ENCODE measurements at regions not wholly inside any gene's neighbourhood (a gene's known extent, or its start where the extent isn't known, plus 50 kb on each side); places are given as distances from the start of the nearest gene placed in this dataset.
A peak's percentile ranks its signal among the peaks of the same experiment; 100 is the strongest.
"Not testable (repeated sequence)": the region's sequence is repeated elsewhere in the genome, so short reads cannot be mapped to it uniquely, and the experiment has no call there.

DNA sequence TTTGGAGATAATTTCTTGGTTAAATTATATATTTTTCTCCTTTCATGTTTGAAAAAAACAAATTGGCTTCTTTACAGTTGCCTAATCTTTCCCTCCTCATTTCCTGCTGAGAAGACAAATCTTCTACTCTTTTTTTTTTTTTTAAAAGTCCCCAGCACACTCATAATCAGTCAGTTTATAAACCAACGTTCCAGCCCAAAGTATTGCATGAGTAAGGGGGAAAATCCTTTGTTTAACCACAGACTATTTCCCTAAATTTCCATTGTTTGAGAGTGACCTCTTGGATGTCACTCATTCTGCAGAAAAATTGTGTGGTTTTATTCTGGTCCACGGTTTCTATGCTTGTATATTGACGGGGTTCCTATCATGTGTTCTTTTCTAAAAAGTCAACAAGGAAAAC, 55.1 kb upstream of the TLR4 start:
- DNase-seq, result no peak

DNA sequence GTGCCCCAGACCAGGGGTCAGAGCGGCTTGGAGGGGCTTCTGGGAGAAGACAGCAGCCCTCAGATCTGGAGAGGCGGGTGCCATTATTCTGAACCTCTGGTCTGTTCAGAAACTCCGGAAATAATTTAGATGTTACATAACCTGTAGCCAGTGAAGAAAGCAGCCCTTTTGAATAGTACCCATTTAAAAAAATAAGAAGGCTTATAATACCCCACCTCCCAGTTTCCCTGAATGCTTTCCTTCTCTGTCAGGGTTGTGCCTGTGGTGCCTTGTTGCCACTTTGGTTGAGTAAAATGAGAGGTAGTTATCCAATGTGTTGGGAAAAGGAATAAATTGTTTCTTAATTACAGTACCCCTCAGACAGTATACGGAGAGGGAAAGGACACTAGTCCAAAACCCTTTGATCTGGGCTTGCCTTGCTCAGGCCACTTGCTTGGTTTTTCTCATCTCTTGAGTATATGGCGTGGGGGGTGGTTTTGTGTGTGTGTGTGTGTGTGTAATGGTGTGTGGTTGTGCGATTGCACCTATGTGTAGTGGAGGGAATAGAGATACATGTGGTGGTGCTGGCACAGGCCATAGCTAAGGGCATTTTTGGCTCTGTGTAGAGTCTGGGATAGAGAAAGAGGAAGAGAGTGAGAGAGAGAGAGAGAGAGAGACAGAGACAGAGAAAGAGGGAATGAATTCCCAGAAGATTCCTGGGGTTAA, 59.1 kb upstream of the TLR4 start:
- DNase-seq, result no peak

DNA sequence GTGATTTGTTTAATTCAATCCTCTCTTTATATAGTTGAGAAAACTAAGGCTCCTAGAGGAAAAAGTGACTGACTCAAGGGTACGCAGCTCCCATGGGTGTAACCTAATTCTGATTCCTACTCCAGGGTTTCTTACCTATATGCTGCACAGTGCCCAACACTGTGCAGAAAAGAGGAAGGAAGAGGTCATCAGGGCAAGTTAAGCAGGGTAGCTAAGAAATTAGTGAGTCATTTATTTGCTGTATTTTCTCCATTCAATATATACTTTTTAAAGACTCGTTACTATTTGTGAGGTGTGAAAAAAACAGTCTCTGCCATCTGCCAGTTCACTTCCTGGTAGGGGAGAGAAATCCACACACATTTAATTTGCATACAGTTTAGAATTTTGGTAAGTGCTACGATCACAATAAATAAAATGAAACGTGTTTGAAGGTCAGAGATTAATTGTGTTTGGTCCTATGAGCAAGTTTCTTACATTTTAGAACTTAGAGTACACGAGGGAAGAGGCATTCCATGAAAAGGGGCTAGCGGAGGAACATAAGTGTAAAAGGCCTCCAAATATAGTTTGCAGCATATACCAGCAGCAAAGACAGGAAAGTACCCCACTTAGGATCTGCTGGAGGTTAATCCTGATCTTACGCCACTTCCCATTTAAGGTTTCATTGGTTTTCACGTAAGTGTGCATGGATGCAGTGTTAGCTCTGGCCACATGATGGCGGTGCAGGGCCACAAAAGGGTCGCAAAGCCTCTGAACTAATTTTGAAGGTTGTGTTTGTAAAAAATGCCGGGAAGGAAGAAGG, 59.9 kb upstream of the TLR4 start:
- peak; percentile 63 for DNase-seq

DNA sequence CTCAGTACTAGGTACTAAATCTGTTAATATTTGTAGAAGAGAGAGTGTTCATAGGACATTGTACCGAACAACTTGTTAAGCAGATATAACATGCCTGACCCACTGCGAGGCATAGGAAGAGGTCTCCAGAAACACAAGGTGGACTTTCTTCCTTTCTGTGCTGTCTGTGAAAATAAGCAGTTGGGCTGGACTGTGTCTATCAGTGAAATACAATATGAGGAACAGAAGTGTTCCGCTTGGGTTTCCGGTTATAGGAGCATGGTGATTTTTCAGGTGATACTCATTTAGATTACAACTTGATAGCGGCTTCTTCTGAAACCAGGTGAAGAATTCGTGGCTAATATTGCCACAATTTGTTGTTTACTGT, 60.9 kb upstream of the TLR4 start:
- no peak for DNase-seq

GRCh38 chr9:117642571-117643287, 61.5 kb upstream of the TLR4 start:
- DNase-seq, result not testable (repeated sequence)

DNA sequence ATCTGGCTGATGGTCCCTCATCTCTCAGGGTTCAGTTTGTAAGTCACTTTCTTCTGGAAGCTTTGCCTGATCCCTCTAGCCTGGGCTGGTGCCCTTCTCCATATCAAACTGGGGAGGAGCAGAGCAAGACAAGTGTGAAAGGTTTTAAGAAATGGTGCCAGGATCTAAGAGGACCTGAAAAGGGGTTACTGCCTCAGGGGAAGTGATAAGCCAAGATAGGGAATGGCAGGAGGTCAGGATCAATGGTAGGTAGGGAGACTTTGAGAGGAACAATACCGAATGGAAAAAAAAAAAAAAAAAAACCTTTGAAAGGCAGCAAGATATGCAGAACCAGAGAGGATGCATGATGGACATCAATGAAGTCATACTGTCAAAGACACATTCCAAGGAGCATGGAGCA, 67.5 kb upstream of the TLR4 start:
- DNase-seq, result no peak

GRCh38 chr9:117625154-117625553, 79.0 kb upstream of the TLR4 start:
- DNase-seq, result no peak

DNA sequence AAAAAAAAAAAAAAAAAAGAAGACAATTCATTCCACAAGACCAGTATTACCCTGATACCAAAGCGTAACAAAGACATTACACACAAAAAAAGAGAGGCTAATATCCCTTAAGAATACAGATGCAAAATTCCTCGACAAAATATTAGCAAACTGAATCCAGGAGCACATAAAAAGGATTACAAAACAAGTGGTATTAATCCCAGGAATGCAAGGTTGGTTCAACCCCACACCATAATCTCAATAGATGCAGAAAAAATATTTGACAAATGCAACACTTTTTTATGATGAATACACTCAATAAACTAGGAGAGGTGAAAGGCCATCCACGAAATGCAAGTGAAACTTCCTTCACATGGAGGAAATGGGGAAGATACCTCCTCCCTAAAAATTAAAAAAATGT, 80.1 kb upstream of the TLR4 start:
- DNase-seq, result no peak

- DNase-seq, result no peak
Measured at GRCh38 chr9:117622347-117622746, 81.9 kb upstream of the TLR4 start.

DNA sequence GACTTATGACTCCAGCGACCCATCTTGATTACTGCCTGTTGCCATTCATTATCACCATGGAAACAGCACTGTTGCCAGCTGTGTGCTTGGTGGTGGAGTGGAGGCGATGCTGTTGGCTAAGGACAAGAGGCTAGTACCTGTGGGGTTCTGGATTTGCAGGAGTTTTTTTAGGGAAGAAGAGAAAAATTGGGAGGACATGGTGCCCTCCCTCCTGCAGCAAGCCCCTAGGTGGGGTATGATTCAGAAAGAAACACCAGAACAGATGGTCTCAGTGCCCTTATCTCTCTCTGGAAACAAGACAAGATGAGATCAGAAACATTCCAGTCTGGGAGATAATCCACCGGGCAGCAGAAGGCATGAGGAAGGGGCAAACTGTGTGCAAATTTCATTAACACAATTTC, 87.8 kb upstream of the TLR4 start:
- no peak for DNase-seq

- DNase-seq, result no peak
Measured at GRCh38 chr9:117612317-117612716, 91.9 kb upstream of the TLR4 start.

GRCh38 chr9:117597977-117598376, 106.2 kb upstream of the TLR4 start:
- DNase-seq, result no peak

GRCh38 chr9:117596678-117597077, 107.5 kb upstream of the TLR4 start:
- peak; percentile 5 for DNase-seq

- no peak for DNase-seq
Measured at GRCh38 chr9:117595650-117596049, 108.6 kb upstream of the TLR4 start.

DNA sequence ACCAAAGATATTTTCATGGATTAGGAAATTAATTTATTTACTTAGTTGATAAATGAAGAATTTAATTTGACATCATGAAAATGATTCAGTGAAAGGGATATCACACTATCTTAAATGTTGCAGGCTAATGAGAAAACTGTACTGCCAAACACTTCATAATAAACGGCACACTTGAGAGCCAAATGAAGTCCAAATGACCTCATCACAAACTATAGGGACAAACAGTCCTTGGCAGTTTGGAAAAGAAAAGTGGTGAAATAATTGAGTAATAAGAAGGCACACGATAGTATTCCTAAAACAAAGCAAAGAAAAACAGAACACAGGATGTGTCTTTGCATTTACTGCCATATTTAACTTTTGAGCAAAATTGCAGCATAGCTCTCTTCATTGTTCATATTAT, 116.9 kb upstream of the TLR4 start:
- DNase-seq, result no peak

DNA sequence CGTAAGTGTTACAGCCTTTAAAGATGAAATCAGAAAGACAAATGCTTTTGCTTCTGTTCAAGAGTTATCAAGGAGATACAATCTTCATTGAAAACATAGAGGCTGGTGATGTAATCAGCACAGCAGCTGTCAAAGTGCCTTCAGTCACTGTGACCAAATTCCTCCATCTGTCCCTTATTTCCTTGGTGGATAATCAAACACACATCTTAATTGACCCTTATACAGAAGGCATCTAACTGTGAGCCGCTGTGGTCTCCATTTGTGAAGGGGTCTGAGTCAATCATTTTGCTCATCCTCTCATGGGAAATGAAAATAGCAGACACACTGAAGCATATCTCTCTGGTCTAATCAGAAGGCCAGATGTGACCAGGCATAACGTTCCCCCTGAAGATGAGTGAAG, 130.1 kb upstream of the TLR4 start:
- no peak for DNase-seq

DNA sequence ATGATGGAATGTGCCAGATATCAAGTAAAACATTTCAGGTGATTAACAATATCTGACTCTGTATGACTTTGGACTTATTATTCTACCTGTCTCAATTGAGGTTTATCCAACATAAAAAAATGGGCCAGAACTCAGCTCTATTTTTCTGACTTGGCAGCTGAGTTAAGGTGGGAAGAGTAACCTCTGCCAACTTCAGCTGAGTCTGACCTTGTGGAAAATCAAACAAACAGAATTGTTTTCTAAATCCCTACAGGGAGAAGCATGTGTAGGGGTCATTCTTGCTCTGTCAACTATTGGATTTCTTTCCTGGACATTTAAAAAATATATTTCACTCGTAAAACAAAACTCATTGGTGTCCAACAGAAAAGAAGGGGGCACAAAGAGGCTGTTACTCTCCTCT, 139.4 kb upstream of the TLR4 start:
- DNase-seq, result no peak

DNA sequence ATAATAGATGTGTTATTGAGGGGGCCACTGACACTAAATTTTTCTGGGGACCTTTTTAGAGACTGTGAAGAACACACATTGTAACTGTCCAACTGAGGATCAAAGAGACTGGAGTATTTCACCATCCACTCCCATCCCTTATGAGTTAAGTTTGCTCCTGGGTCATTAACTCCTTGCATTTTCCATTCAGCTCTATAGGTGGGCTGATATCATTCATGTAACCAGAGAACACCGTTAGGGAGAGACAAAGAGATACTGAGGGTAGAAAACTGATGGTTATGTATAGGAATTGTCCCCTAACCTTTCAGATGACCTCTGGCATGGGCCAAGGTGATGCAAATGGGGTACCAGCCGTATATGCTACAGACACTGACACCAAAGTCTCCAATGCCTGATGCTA, 142.4 kb upstream of the TLR4 start:
- DNase-seq, result peak; percentile 38

DNA sequence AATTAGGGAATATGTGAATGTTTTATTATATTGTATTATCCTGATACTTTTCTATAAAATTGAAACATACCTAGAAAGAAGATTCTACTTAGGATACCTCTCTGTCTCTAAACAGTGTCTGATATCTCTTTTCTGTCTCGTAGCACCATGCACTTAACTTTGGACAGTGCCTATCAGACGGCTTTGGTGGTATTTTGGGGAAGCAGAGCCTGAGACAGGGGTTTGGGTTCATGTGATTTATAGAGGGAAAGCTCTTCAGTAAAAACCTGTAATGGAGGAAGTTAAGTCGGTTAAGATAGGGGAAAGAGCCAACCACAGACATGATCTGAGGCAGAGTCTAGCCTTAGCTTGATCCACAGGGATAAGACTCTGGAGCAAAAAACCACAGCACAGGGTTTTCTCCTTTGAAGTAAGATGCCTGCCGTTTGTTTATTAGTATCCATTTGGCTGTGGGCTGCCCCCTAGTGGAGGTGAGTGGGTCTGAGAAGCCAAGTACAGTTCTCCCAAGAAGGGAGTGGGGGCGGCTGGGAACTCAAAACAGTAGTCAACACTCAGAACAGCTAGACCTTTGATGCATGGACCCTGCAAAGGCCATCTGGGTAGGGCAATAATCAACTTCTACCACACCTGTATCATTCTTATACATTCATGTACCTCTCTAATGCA, 141.2 kb upstream of the ASTN2 start:
- no peak for DNase-seq

DNA sequence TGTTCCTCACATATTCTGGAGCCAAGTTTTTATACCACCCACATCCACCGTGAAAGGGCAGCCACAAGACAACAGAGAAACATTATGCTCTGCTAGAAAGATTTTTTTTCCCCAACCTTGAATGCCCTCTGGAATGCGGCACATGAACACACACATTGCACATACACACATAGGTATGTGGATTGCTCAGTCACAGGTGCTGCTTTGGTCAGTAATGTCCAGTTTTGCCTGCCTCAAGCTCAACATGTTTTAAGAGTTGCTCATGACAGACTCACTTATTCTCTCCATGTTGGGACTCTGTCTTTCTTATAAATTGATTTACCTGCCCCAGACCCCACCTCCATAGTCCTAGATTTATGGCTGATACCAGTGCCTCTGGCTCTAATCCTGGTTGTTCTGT, 138.0 kb upstream of the ASTN2 start:
- DNase-seq, result no peak

DNA sequence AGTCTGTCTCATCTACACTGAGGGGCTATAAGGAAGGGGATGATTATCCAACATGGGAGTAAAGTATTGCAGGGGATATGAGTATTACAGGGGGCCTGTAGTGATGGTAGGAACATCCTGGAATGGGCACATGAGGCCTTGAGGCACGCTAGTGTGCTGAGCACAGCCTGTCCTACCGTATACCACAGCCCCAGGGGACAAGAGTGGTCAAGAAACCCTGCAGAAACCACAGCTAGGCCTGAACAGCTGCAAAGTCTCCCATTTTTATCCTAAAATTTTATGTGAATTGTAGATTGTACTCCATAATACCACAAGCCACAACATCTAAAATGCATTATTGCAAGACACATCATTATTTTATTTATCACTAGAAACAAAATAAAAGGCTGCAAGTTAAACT, 136.3 kb upstream of the ASTN2 start:
- DNase-seq, result no peak

GRCh38 chr9:117549444-117549843, 134.6 kb upstream of the ASTN2 start:
- DNase-seq, result no peak

DNA sequence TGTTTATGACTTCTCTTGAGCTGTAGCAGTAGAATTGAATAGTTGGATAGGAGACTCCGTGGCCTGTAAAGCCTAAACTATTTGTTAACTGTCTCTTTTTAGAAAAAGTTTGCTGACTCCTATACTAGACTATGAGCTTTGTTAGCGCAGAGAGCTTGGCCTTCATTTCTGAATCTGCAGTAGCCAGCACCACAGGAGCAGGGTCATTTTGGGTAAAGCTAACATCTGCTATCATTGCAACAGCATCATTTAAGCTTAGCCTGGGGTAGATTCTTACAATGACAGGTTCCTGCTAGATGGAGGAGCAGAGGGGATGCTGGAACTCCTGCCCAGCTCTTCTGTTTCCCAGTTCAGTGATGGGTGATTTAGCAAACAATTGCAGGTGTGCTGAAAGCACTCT, 133.7 kb upstream of the ASTN2 start:
- no peak for DNase-seq
